MM.1S (cell line): ENCODE measurements at regions not wholly inside any gene's neighbourhood (a gene's known extent, or its start where the extent isn't known, plus 50 kb on each side); places are given as distances from the start of the nearest gene placed in this dataset.

ENCODE experiments used
- DNase-seq: peaks from one replicate; pipeline ENCODE4 v3.0.0-alpha.2; 2015
- H2AFZ ChIP-seq: fragments of 300-600 bp; sonication (generic); 2 replicates; pipeline ENCODE4 v1.6.0; 2016; ENCODE audit warnings: antibody characterized with exemption, low read length
- H3F3A ChIP-seq: fragments of 300-600 bp; sonication (generic); 2 replicates; pipeline ENCODE4 v1.6.1; 2016; ENCODE audit warnings: mild to moderate bottlenecking, antibody characterized with exemption, low read length, moderate library complexity, mixed read lengths; ENCODE audit not compliant: insufficient read depth
- H3K27ac ChIP-seq: fragments of 300-600 bp; sonication (generic); 2 replicates; pipeline ENCODE4 v1.5.1; 2016; ENCODE audit warnings: mild to moderate bottlenecking, low read length
- H3K27me3 ChIP-seq: fragments of 300-600 bp; sonication (generic); replicated peaks from 2 replicates; pipeline ENCODE4 v1.6.0; 2016; ENCODE audit warnings: low read length; ENCODE audit not compliant: insufficient read depth
- H3K36me3 ChIP-seq: fragments of 300-600 bp; sonication (generic); replicated peaks from 2 replicates; pipeline ENCODE4 v1.6.1; 2016; ENCODE audit warnings: mild to moderate bottlenecking, low read length, mixed read lengths; ENCODE audit not compliant: insufficient read depth
- H3K4me1 ChIP-seq: fragments of 300-600 bp; sonication (generic); 2 replicates; pipeline ENCODE4 v1.6.1; 2016; ENCODE audit warnings: low read length, mixed read lengths
- H3K4me2 ChIP-seq: fragments of 300-600 bp; sonication (generic); 2 replicates; pipeline ENCODE4 v1.6.0; 2016; ENCODE audit warnings: low read depth, low read length
- H3K4me3 ChIP-seq: fragments of 300-600 bp; sonication (generic); 2 replicates; pipeline ENCODE4 v1.5.1; 2016; ENCODE audit warnings: low read length, mixed read lengths
- H3K79me2 ChIP-seq: fragments of 300-600 bp; sonication (generic); 2 replicates; pipeline ENCODE4 v1.6.1; 2016; ENCODE audit warnings: mixed run types, low read length, mixed read lengths
- H3K9ac ChIP-seq: fragments of 300-600 bp; sonication (generic); 2 replicates; pipeline ENCODE4 v1.6.1; 2016; ENCODE audit warnings: low read length, mixed read lengths
- H3K9me2 ChIP-seq: fragments of 300-600 bp; sonication (generic); replicated peaks from 2 replicates; pipeline ENCODE4 v1.6.1; 2016; ENCODE audit warnings: mild to moderate bottlenecking, low read length, mixed read lengths; ENCODE audit not compliant: insufficient read depth
- H3K9me3 ChIP-seq: fragments of 300-600 bp; sonication (generic); replicated peaks from 2 replicates; pipeline ENCODE4 v1.6.1; 2016; ENCODE audit warnings: mild to moderate bottlenecking, low read length, mixed read lengths; ENCODE audit not compliant: insufficient read depth
- H4K20me1 ChIP-seq: fragments of 300-600 bp; sonication (generic); 2 replicates; pipeline ENCODE4 v1.6.1; 2016; ENCODE audit warnings: mild to moderate bottlenecking, low read length, moderate library complexity, mixed read lengths; ENCODE audit not compliant: insufficient read depth
- CTCF ChIP-seq: fragments of 300-600 bp; sonication (generic); IDR thresholded peaks from 2 replicates; pipeline ENCODE4 v1.5.1; 2016; ENCODE audit warnings: antibody characterized with exemption, low read length, mixed read lengths
- EZH2 ChIP-seq: fragments of 300-600 bp; sonication (generic); optimal IDR thresholded peaks from 2 replicates; pipeline ENCODE3; 2017; ENCODE audit warnings: low read depth, mild to moderate bottlenecking, antibody characterized with exemption, low read length, mixed read lengths
- EZH2phosphoT487 ChIP-seq: fragments of 300-600 bp; sonication (generic); IDR thresholded peaks from 2 replicates; pipeline ENCODE4 v1.6.1; 2018; ENCODE audit warnings: antibody characterized with exemption, low read length

GRCh38 chr11:112797648-112798293 lies 163.4 kb upstream of the NCAM1 start:
- DNase-seq = peak; percentile 73
- Histone ChIP-seq H2AFZ (peak overlapping the region; percentile 43), H3K4me3 (no peak overlapping the region), H4K20me1 (no peaks in the 10 kb centered on the region), H3K27me3 (no peaks in the 10 kb centered on the region), H3F3A (no peaks in the 10 kb centered on the region), H3K9ac (no peak overlapping the region), H3K9me2 (no peaks in the 10 kb centered on the region), H3K9me3 (no peaks in the 10 kb centered on the region), H3K4me2 (peak overlapping the region; percentile 53), H3K27ac (no peak overlapping the region), H3K36me3 (no peaks in the 10 kb centered on the region), H3K4me1 (peaks cover 5% of the 10 kb centered on the region; the same call in 1 of the 2 replicates), H3K79me2 (no peaks in the 10 kb centered on the region)
- TF ChIP-seq EZH2 (no peak), CTCF (peak; percentile 83), EZH2phosphoT487 (no peak)

GRCh38 chr11:112801025-112801816 lies 160.0 kb upstream of the NCAM1 start:
- no peak overlapping the region for H3K9ac ChIP-seq
- no peaks in the 10 kb centered on the region for H3K27me3 ChIP-seq
- no peaks in the 10 kb centered on the region for H3K36me3 ChIP-seq
- DNase-seq = no peak
- H3K9me3 ChIP-seq = no peaks in the 10 kb centered on the region
- no peak overlapping the region for H3K4me2 ChIP-seq
- H3K4me1 ChIP-seq = peaks cover 5% of the 10 kb centered on the region; the same call in 1 of the 2 replicates
- no peaks in the 10 kb centered on the region for H4K20me1 ChIP-seq
- H3K79me2 ChIP-seq = no peaks in the 10 kb centered on the region
- no peak overlapping the region for H3K4me3 ChIP-seq
- no peak for TF ChIP-seq CTCF
- TF ChIP-seq EZH2 = no peak
- TF ChIP-seq EZH2phosphoT487 = no peak
- H2AFZ ChIP-seq = no peak overlapping the region
- H3F3A ChIP-seq = no peaks in the 10 kb centered on the region
- H3K27ac ChIP-seq = no peak overlapping the region
- H3K9me2 ChIP-seq = no peaks in the 10 kb centered on the region

- Histone ChIP-seq H3K36me3 (no peaks in the 10 kb centered on the region), H3K9ac (no peak overlapping the region), H2AFZ (no peak overlapping the region), H3K27me3 (no peaks in the 10 kb centered on the region), H3F3A (no peaks in the 10 kb centered on the region), H3K4me3 (no peak overlapping the region), H3K9me3 (no peaks in the 10 kb centered on the region), H4K20me1 (no peaks in the 10 kb centered on the region), H3K79me2 (no peaks in the 10 kb centered on the region), H3K27ac (no peak overlapping the region), H3K4me2 (no peak overlapping the region), H3K9me2 (no peaks in the 10 kb centered on the region), H3K4me1 (peaks cover 5% of the 10 kb centered on the region; the same call in 1 of the 2 replicates)
- no peak for DNase-seq
- no peak for TF ChIP-seq EZH2
- no peak for TF ChIP-seq CTCF
- no peak for TF ChIP-seq EZH2phosphoT487
Measured at GRCh38 chr11:112801817-112802088, 159.5 kb upstream of the NCAM1 start.
